ENCODE measurements at regions not wholly inside any gene's neighbourhood (a gene's known extent, or its start where the extent isn't known, plus 50 kb on each side); places are given as distances from the start of the nearest gene placed in this dataset.

DNA sequence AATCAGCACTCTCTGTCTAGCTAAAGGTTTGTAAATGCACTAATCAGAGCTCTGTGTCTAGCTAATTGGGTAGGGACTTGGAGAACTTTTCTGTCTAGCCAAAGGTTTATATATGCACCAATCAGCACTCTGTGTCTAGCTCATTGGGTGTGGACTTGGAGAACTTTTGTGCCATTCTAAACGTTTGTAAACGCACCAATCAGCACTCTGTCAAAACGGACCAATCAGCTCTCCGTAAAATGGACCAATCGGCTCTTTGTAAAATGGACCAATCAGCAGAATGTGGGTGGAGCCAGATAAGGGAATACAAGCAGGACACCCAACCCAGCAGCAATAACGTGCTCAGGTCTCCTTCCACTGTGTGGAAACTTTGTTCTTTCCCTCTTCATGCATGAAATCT lies 298.6 kb upstream of the PTPRD start:
- ChIA-PET CTCF (no interaction called here), POLR2A (ENCODE audit: unreplicated experiment) (no interaction called here)
- H3K4me2 ChIP-seq (ENCODE audit: low read length): no peak overlapping the region
- H3K27me3 ChIP-seq (ENCODE audit: low read length): no peaks in the 10 kb centered on the region
- DNase-seq: no peak
- TF ChIP-seq EZH2phosphoT487 (IDR thresholded peaks at IDR 0.05; ENCODE audit: borderline replicate concordance, low read length): no peak
- TF ChIP-seq EZH2 (IDR thresholded peaks at IDR 0.05; ENCODE audit: low read length, unreplicated experiment): no peak
- no peak for TF ChIP-seq CTCF (conservative IDR thresholded peaks at IDR 0.05; ENCODE audit: low read depth, low read length)
- H3K9ac ChIP-seq (ENCODE audit: low read length): no peak overlapping the region
- H3K9me3 ChIP-seq (ENCODE audit: low read length): no peaks in the 10 kb centered on the region
- H3K79me2 ChIP-seq (ENCODE audit: low read length): no peaks in the 10 kb centered on the region
- H2AFZ ChIP-seq (ENCODE audit: low read length): no peak overlapping the region
- H3K4me1 ChIP-seq (ENCODE audit: insufficient read depth, low read length): no peaks in the 10 kb centered on the region
- intact Hi-C loops (cut with micrococcal nuclease): no loop called here
- BruUV-seq (replicated peaks): no TSS peak
- no peaks in the 10 kb centered on the region for H3F3A ChIP-seq (ENCODE audit: low read length, unreplicated experiment)
- H4K20me1 ChIP-seq (ENCODE audit: low read length): no peaks in the 10 kb centered on the region
- no peak overlapping the region for H3K4me3 ChIP-seq (ENCODE audit: low read length)
- no peaks in the 10 kb centered on the region for H3K9me2 ChIP-seq (replicated peaks; ENCODE audit: low read length)
- ATAC-seq: no peak
- H3K36me3 ChIP-seq (ENCODE audit: low read depth, low read length): no peaks in the 10 kb centered on the region
- H3K27ac ChIP-seq (ENCODE audit: low read length): no peak overlapping the region

DNA sequence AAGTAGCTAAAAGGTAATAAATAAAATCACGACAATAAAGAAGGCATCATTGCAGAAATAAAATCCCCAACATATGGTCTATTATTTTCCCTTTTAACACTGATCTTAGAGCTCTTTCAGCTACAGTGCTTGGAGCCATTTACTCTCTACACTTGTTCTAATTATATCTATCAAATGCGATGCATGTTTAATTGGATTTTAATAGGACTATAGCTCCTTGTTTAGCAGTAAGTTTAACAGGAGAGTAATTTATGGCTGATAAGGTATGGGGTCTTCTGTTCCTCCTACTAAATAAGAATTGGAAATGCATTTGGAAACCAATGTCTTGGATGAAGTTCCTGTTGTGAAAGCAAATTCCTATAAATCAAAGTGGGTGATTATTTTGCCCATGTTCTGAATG lies 304.2 kb upstream of the PTPRD start:
- no peaks in the 10 kb centered on the region for H3K36me3 ChIP-seq (ENCODE audit: low read depth, low read length)
- no peak overlapping the region for H3K27ac ChIP-seq (ENCODE audit: low read length)
- DNase-seq: no peak
- no peaks in the 10 kb centered on the region for H3K79me2 ChIP-seq (ENCODE audit: low read length)
- TF ChIP-seq CTCF (conservative IDR thresholded peaks at IDR 0.05; ENCODE audit: low read depth, low read length) (no peak), EZH2phosphoT487 (IDR thresholded peaks at IDR 0.05; ENCODE audit: borderline replicate concordance, low read length) (no peak), EZH2 (IDR thresholded peaks at IDR 0.05; ENCODE audit: low read length, unreplicated experiment) (no peak)
- no peaks in the 10 kb centered on the region for H3K27me3 ChIP-seq (ENCODE audit: low read length)
- BruUV-seq (replicated peaks): no TSS peak
- no peaks in the 10 kb centered on the region for H3F3A ChIP-seq (ENCODE audit: low read length, unreplicated experiment)
- intact Hi-C loops (cut with micrococcal nuclease): no loop called here
- no peak for ATAC-seq
- no peaks in the 10 kb centered on the region for H3K9me2 ChIP-seq (replicated peaks; ENCODE audit: low read length)
- no peak overlapping the region for H3K4me3 ChIP-seq (ENCODE audit: low read length)
- POLR2A ChIA-PET (ENCODE audit: unreplicated experiment): no interaction called here
- CTCF ChIA-PET: no interaction called here
- no peaks in the 10 kb centered on the region for H4K20me1 ChIP-seq (ENCODE audit: low read length)
- no peak overlapping the region for H3K9ac ChIP-seq (ENCODE audit: low read length)
- H3K9me3 ChIP-seq (ENCODE audit: low read length): no peaks in the 10 kb centered on the region
- H3K4me1 ChIP-seq (ENCODE audit: insufficient read depth, low read length): no peaks in the 10 kb centered on the region
- H2AFZ ChIP-seq (ENCODE audit: low read length): no peak overlapping the region
- no peak overlapping the region for H3K4me2 ChIP-seq (ENCODE audit: low read length)

GRCh38 chr9:10921671-10922070 lies 308.9 kb upstream of the PTPRD start:
- no peak overlapping the region for H3K9ac ChIP-seq (ENCODE audit: low read length)
- H3K79me2 ChIP-seq (ENCODE audit: low read length): no peaks in the 10 kb centered on the region
- H3K27ac ChIP-seq (ENCODE audit: low read length): no peak overlapping the region
- TF ChIP-seq CTCF (conservative IDR thresholded peaks at IDR 0.05; ENCODE audit: low read depth, low read length): no peak
- TF ChIP-seq EZH2 (IDR thresholded peaks at IDR 0.05; ENCODE audit: low read length, unreplicated experiment): no peak
- TF ChIP-seq EZH2phosphoT487 (IDR thresholded peaks at IDR 0.05; ENCODE audit: borderline replicate concordance, low read length): no peak
- intact Hi-C loops (cut with micrococcal nuclease): no loop called here
- no peak overlapping the region for H3K4me3 ChIP-seq (ENCODE audit: low read length)
- ATAC-seq: no peak
- no peaks in the 10 kb centered on the region for H3K27me3 ChIP-seq (ENCODE audit: low read length)
- POLR2A ChIA-PET (ENCODE audit: unreplicated experiment): no interaction called here
- no peaks in the 10 kb centered on the region for H3F3A ChIP-seq (ENCODE audit: low read length, unreplicated experiment)
- H3K4me2 ChIP-seq (ENCODE audit: low read length): no peak overlapping the region
- H3K9me3 ChIP-seq (ENCODE audit: low read length): no peaks in the 10 kb centered on the region
- CTCF ChIA-PET: no interaction called here
- H3K36me3 ChIP-seq (ENCODE audit: low read depth, low read length): no peaks in the 10 kb centered on the region
- H3K9me2 ChIP-seq (replicated peaks; ENCODE audit: low read length): no peaks in the 10 kb centered on the region
- H2AFZ ChIP-seq (ENCODE audit: low read length): no peak overlapping the region
- H3K4me1 ChIP-seq (ENCODE audit: insufficient read depth, low read length): no peaks in the 10 kb centered on the region
- DNase-seq: no peak
- H4K20me1 ChIP-seq (ENCODE audit: low read length): no peaks in the 10 kb centered on the region
- BruUV-seq (replicated peaks): no TSS peak
